RPMI7951 (cell line): ENCODE measurements at regions not wholly inside any gene's neighbourhood (a gene's known extent, or its start where the extent isn't known, plus 50 kb on each side); places are given as distances from the start of the nearest gene placed in this dataset.
"Not testable (repeated sequence)": the region's sequence is repeated elsewhere in the genome, so short reads cannot be mapped to it uniquely, and the experiment has no call there.

ENCODE experiments used
- DNase-seq: peaks from one replicate; pipeline ENCODE4 v3.0.0-alpha.2; 2012; ENCODE audit warnings: low read depth

GRCh38 chr1:157262891-157263290 lies 124.7 kb upstream of the ETV3 start:
- DNase-seq, result no peak

- DNase-seq, result no peak
Measured at GRCh38 chr1:157262422-157262821, 124.2 kb upstream of the ETV3 start.

- DNase-seq, result not testable (repeated sequence)
Measured at GRCh38 chr1:157255891-157256290, 117.7 kb upstream of the ETV3 start.

GRCh38 chr1:157254183-157254582 lies 116.0 kb upstream of the ETV3 start:
- not testable (repeated sequence) for DNase-seq

GRCh38 chr1:157252473-157252872 lies 114.3 kb upstream of the ETV3 start:
- DNase-seq, result peak; percentile 2

GRCh38 chr1:157249739-157250138 lies 111.5 kb upstream of the ETV3 start:
- DNase-seq, result no peak

GRCh38 chr1:157249326-157249725 lies 111.1 kb upstream of the ETV3 start:
- DNase-seq, result no peak

GRCh38 chr1:157247764-157248049 lies 109.5 kb upstream of the ETV3 start:
- not testable (repeated sequence) for DNase-seq

- DNase-seq, result no peak
Measured at GRCh38 chr1:157247005-157247763, 109.0 kb upstream of the ETV3 start.

GRCh38 chr1:157245823-157246222 lies 107.6 kb upstream of the ETV3 start:
- no peak for DNase-seq

- DNase-seq, result no peak
Measured at GRCh38 chr1:157241185-157241538, 103.0 kb upstream of the ETV3 start.

- no peak for DNase-seq
Measured at GRCh38 chr1:157240495-157241184, 102.4 kb upstream of the ETV3 start.

- no peak for DNase-seq
Measured at GRCh38 chr1:157239936-157240335, 101.7 kb upstream of the ETV3 start.

GRCh38 chr1:157238585-157238984 lies 100.4 kb upstream of the ETV3 start:
- no peak for DNase-seq

- no peak for DNase-seq
Measured at GRCh38 chr1:157237981-157238380, 99.8 kb upstream of the ETV3 start.

GRCh38 chr1:157237522-157237921 lies 99.3 kb upstream of the ETV3 start:
- no peak for DNase-seq

- DNase-seq, result no peak
Measured at GRCh38 chr1:157236072-157236471, 97.9 kb upstream of the ETV3 start.

GRCh38 chr1:157235307-157235706 lies 97.1 kb upstream of the ETV3 start:
- DNase-seq, result no peak

GRCh38 chr1:157234705-157235273 lies 96.6 kb upstream of the ETV3 start:
- no peak for DNase-seq

- DNase-seq, result no peak
Measured at GRCh38 chr1:157233131-157233530, 94.9 kb upstream of the ETV3 start.

- DNase-seq, result no peak
Measured at GRCh38 chr1:157231846-157232525, 93.8 kb upstream of the ETV3 start.

GRCh38 chr1:157230500-157230899 lies 92.3 kb upstream of the ETV3 start:
- DNase-seq, result no peak

GRCh38 chr1:157227700-157228099 lies 89.5 kb upstream of the ETV3 start:
- no peak for DNase-seq
